ENCODE measurements at regions not wholly inside any gene's neighbourhood (a gene's known extent, or its start where the extent isn't known, plus 50 kb on each side); places are given as distances from the start of the nearest gene placed in this dataset.
"Not testable (repeated sequence)": the region's sequence is repeated elsewhere in the genome, so short reads cannot be mapped to it uniquely, and the experiment has no call there.

DNA sequence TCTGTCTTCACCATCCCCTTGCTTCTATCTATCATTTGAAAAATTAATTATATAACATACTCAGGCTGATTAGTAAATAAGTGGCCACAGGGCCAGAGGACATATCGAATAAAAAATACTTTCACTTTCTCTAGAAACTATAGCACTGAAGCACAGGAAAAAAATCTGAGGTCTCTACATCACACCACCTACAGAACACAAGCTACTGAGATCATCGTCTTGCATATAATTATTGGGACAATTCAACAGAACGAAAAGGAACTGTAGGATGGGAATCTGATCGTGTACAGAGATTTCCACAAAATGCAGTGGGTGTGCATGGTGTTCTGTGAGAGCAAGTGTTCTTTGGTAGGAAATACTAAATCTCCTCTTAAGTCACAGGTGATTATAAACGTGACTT, 289.6 kb upstream of the ERCC4 start:
- TF ChIP-seq, protein P1, sequence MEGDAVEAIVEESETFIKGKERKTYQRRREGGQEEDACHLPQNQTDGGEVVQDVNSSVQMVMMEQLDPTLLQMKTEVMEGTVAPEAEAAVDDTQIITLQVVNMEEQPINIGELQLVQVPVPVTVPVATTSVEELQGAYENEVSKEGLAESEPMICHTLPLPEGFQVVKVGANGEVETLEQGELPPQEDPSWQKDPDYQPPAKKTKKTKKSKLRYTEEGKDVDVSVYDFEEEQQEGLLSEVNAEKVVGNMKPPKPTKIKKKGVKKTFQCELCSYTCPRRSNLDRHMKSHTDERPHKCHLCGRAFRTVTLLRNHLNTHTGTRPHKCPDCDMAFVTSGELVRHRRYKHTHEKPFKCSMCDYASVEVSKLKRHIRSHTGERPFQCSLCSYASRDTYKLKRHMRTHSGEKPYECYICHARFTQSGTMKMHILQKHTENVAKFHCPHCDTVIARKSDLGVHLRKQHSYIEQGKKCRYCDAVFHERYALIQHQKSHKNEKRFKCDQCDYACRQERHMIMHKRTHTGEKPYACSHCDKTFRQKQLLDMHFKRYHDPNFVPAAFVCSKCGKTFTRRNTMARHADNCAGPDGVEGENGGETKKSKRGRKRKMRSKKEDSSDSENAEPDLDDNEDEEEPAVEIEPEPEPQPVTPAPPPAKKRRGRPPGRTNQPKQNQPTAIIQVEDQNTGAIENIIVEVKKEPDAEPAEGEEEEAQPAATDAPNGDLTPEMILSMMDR (IDR thresholded peaks at IDR 0.05): no peak
- Histone ChIP-seq H3K4me1 (no peaks in the 10 kb centered on the region), H3K36me3 (no peaks in the 10 kb centered on the region), H3K9me3 (no peaks in the 10 kb centered on the region), H3K4me3 (no peak overlapping the region), H3K27me3 (ENCODE audit: low read depth) (no peaks in the 10 kb centered on the region), H3K27ac (no peak overlapping the region)
- intact Hi-C loops (cut with DNase I): no loop called here
- ATAC-seq (no peak), DNase-seq (no peak)

DNA sequence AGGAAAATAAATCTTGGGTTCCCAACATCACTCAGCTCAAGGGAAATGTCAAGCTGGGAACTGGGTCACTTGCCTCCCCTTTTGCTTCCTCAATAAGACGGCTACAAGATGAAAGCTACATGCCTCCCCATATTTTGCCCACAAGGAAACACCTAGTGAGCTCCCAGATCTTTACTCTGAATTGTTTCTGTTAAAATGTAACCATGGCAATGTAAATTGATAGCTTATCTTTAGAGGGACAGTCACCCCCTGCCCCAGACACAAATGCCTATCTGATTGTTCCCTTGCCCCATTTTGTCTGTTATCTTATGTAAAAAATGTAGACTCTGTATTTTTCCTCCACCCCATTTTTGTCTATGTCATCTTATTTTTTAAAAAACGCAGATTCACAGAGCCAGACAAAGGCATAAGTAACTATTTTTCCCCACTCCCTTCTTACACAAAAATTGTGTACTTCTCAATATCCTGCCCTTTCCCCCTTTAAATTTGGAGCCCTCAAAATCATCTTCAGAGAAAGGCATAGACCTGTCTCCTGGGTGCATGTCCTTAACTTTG, 288.7 kb upstream of the ERCC4 start:
- Histone ChIP-seq H3K27ac (no peak overlapping the region), H3K4me3 (no peak overlapping the region), H3K4me1 (no peaks in the 10 kb centered on the region), H3K9me3 (no peaks in the 10 kb centered on the region), H3K27me3 (ENCODE audit: low read depth) (no peaks in the 10 kb centered on the region), H3K36me3 (no peaks in the 10 kb centered on the region)
- intact Hi-C loops (cut with DNase I): no loop called here
- no peak for DNase-seq
- ATAC-seq: no peak
- TF ChIP-seq, protein P1 (IDR thresholded peaks at IDR 0.05): no peak

DNA sequence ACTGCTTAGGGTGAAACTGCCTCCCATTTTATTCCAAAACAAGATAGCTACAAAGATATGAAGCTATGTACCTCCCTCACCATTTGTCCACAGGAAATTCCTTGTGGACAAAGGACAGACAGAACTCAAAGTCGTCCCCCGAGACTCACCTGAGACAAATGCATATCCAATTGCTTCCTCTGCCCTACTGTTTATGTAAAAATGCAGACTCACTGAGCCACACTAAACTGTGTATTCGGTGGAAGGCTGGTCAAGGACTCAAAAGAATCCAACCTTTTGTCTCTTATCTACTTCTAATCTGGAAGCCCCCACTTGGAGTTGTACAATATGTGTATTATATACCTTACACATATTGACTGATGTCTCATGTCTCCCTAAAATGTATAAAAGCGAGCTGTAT, 288.0 kb upstream of the ERCC4 start:
- no peak overlapping the region for H3K4me3 ChIP-seq
- no peak overlapping the region for H3K27ac ChIP-seq
- intact Hi-C loops (cut with DNase I): no loop called here
- no peaks in the 10 kb centered on the region for H3K27me3 ChIP-seq (ENCODE audit: low read depth)
- DNase-seq: no peak
- no peaks in the 10 kb centered on the region for H3K4me1 ChIP-seq
- H3K9me3 ChIP-seq: no peaks in the 10 kb centered on the region
- ATAC-seq: no peak
- TF ChIP-seq, protein P1 (IDR thresholded peaks at IDR 0.05): no peak
- no peaks in the 10 kb centered on the region for H3K36me3 ChIP-seq

DNA sequence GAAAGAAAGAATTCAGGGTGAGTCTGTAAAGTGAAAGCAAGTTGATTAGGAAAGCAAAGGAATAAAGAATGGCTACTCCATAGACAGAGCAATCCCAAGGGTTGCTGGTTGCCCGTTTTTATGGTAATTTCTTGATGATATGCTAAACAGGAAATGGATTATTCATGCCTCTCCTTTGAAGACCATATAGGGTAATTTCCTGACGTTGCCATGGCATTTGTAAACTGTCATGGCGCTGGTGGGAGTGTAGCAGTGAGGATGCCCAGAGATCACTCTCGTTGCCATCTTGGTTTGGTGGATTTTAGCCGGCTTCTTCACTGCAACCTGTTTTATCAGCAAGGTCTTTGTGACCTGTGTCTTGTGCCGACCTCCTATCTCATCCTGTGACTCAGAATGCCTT, 287.4 kb upstream of the ERCC4 start:
- DNase-seq; H3K36me3 ChIP-seq; intact Hi-C loops (cut with DNase I): not testable (repeated sequence)

DNA sequence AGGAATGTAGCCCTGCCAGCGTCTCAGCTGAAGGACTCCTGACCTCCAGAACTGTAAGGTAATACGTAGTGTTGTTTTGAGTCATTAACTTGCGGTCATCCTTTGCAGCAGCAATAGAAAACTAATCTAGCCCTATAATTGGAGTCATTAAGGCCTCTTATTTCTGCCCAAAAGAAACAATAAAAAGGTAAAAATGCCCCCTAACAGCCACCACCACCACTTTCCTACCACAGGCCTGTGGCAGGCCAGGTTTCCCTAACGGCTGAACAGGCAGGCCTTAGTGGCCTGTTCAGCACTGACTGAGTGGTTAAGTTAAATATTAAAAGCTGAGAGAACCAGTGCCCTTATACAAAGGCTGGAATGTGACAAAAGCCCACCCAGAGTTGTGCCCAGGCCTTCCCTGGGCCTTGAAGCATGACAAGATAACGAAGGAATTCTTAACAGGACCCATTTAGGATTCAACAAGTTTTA, 286.5 kb upstream of the ERCC4 start:
- no peak for ATAC-seq
- Histone ChIP-seq H3K9me3 (no peaks in the 10 kb centered on the region), H3K4me1 (no peaks in the 10 kb centered on the region), H3K36me3 (no peaks in the 10 kb centered on the region), H3K27ac (no peak overlapping the region), H3K27me3 (ENCODE audit: low read depth) (no peaks in the 10 kb centered on the region), H3K4me3 (no peak overlapping the region)
- intact Hi-C loops (cut with DNase I): no loop called here
- DNase-seq: no peak
- TF ChIP-seq, protein P1 (IDR thresholded peaks at IDR 0.05): no peak

More for the DNA sequence above, 287.4 kb upstream of the ERCC4 start:
- H3K27me3 ChIP-seq (ENCODE audit: low read depth); H3K4me3 ChIP-seq; H3K4me1 ChIP-seq; ATAC-seq; H3K9me3 ChIP-seq; H3K27ac ChIP-seq: not testable (repeated sequence)

DNA sequence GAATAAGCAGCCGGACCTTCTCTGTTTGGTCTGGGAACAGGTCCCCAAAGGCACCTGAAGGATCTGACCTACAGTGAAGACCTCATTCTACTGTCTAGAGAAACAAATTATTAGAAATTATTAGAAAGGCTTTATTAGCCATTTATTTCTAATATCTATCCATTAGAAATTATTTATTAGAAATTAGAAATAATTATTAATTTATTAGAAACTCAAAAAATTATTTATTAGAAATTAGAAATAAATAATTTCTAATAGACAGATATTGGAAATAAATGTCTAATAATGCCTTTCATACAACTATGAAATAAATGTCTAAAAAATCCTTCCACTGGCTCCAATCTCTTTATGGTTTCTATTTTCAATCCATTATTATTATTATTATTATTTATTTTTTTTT, 285.7 kb upstream of the ERCC4 start:
- TF ChIP-seq, protein P1 (IDR thresholded peaks at IDR 0.05): no peak
- DNase-seq (no peak), ATAC-seq (no peak)
- H3K4me1 ChIP-seq: no peaks in the 10 kb centered on the region
- no peak overlapping the region for H3K4me3 ChIP-seq
- no peaks in the 10 kb centered on the region for H3K36me3 ChIP-seq
- no peaks in the 10 kb centered on the region for H3K27me3 ChIP-seq (ENCODE audit: low read depth)
- H3K27ac ChIP-seq: no peak overlapping the region
- no peaks in the 10 kb centered on the region for H3K9me3 ChIP-seq
- intact Hi-C loops (cut with DNase I): no loop called here
